ENCODE measurements at regions not wholly inside any gene's neighbourhood (a gene's known extent, or its start where the extent isn't known, plus 50 kb on each side); places are given as distances from the start of the nearest gene placed in this dataset.
"Not testable (repeated sequence)": the region's sequence is repeated elsewhere in the genome, so short reads cannot be mapped to it uniquely, and the experiment has no call there.

DNA sequence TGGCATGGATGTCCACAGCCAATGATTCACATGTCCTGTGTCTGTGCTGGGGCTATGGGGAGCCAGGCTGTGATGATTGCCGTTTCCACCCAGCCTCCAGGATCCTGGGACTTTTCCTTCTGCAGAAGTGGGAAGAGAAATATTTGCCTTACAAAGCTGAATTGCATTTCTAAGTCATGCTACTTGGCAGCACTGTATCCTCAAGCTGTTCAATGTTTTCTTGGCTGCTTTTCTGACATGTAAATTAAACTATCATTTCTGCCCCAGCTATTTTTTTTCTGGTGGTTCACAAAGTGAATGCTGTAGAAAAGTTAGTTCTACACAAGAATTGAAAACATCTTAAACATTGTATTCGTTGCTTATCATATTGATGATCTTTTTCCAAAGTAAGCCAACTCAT is 51.9 kb upstream of the TCERG1L start:
- TF ChIP-seq, protein P1, sequence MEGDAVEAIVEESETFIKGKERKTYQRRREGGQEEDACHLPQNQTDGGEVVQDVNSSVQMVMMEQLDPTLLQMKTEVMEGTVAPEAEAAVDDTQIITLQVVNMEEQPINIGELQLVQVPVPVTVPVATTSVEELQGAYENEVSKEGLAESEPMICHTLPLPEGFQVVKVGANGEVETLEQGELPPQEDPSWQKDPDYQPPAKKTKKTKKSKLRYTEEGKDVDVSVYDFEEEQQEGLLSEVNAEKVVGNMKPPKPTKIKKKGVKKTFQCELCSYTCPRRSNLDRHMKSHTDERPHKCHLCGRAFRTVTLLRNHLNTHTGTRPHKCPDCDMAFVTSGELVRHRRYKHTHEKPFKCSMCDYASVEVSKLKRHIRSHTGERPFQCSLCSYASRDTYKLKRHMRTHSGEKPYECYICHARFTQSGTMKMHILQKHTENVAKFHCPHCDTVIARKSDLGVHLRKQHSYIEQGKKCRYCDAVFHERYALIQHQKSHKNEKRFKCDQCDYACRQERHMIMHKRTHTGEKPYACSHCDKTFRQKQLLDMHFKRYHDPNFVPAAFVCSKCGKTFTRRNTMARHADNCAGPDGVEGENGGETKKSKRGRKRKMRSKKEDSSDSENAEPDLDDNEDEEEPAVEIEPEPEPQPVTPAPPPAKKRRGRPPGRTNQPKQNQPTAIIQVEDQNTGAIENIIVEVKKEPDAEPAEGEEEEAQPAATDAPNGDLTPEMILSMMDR (conservative IDR thresholded peaks at IDR 0.05; ENCODE audit: low read depth): no peak
- H3K27ac ChIP-seq: no peak overlapping the region
- no peak for DNase-seq (ENCODE audit: low spot score)
- ChIA-PET POLR2A (ENCODE audit: low non-redundant PET) (no interaction called here), CTCF (no interaction called here)

DNA sequence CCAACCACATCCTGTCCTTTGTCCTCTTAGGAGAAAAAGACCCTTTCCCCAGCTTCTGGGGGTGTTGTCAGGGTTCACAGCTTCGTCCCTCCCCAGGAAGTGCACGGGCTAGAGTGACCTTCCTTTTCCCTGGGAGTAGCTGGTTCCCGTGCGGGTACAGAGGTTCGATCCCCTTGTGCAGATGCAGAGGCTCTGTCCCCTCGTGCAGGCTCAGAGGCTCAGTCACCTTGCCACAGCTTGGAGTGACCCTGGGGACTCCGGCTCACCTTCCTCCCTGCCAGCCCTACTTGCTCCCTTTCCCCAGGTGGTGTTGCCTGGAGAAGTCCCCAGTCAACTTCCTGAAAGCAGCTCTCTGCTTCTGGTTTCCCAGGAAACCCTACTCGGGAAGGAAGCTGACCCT is 60.0 kb upstream of the TCERG1L start:
- H3K27ac ChIP-seq: no peak overlapping the region
- TF ChIP-seq, protein P1 (conservative IDR thresholded peaks at IDR 0.05; ENCODE audit: low read depth): no peak
- CTCF ChIA-PET: no interaction called here
- POLR2A ChIA-PET (ENCODE audit: low non-redundant PET): no interaction called here
- no peak for DNase-seq (ENCODE audit: low spot score)

DNA sequence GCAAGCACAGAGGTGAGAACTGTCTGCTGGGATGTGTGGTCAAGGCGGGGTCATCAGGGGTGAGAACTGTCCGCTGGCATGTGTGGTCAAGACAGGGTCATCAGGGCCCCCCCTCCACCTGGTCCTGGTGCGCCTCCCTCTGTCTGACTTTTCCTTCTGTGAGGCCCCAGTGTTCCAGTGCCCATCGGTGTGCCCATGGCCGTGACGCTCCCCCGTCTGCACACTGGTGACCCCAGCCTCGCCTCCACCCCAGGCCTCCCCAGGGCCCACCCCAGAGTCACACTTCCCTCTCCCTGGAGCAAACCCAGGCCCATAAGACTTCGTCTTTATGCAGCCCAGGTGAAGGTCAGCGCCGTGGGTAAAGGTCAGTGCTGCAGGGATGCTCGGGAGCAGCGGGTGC is 70.1 kb upstream of the TCERG1L start:
- no peak for DNase-seq (ENCODE audit: low spot score)
- POLR2A ChIA-PET (ENCODE audit: low non-redundant PET): no interaction called here
- TF ChIP-seq, protein P1 (conservative IDR thresholded peaks at IDR 0.05; ENCODE audit: low read depth): no peak
- CTCF ChIA-PET: interaction anchor here (0.6 kb wide), 1 partner anchor 309 kb away, joined by 4 read pairs; no protein-coding TSS in a partner anchor
- H3K27ac ChIP-seq: no peak overlapping the region

DNA sequence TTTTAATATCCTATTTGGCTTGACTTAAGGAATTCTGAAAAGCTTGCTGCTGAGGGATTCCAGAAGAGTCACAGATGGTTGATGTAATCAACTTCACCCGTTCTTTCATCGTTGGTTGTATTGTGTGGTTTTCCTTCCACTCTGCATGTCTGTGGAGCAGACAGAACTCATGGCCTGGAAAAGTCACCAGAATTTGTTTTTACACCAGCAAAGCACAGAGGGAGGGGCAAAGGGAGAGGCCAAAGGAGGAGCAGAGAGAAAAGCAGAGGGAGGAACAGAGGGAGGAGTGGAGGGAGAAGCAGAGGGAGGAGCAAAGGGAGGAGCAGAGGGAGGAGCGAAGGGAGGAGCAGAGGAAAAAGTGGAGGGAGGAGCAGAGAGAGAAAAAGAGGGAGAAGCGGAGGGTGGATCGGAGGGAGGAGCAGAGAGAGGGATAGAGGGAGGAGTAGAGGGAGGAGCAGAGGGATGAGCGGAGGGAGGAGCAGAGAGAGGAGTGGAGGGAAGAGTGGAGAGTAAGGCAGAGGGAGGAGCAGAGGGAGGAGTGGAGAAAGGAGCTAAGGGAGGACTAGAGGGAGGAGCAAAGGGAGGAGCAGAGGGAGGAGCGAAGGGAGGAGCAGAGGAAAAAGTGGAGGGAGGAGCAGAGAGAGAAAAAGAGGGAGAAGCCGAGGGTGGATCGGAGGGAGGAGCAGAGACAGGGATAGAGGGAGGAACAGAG is 73.8 kb upstream of the TCERG1L start:
- DNase-seq (ENCODE audit: low spot score); CTCF ChIA-PET; H3K27ac ChIP-seq; POLR2A ChIA-PET (ENCODE audit: low non-redundant PET): not testable (repeated sequence)

DNA sequence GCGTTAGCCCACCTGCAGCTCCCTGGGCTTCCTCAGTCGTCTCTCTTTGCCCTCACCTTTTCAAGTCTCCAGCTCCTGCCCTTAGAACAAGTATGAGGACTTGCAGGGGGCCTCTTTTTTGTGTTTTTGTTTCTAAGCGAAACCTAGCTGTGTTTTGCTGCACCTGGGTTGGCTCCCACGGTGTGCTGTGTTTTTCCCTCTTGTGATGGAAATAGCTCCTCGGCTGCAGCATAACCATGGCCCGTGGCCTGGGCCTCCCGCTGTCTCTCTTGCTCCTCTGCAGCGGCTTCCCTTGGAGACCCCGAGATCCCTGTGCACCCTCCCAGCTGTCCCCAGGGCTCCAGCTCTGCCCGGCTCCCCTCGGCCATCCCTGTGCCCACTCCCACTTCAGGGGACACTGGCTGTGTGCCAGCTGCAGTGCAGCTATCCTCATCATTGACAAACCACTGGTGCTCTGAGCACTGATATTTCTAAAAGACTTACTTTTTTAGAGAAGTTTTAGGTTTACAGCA is 75.6 kb upstream of the TCERG1L start:
- no peak for DNase-seq (ENCODE audit: low spot score)
- CTCF ChIA-PET: no interaction called here
- no peak overlapping the region for H3K27ac ChIP-seq
- TF ChIP-seq, protein P1 (conservative IDR thresholded peaks at IDR 0.05; ENCODE audit: low read depth): no peak
- POLR2A ChIA-PET (ENCODE audit: low non-redundant PET): no interaction called here

DNA sequence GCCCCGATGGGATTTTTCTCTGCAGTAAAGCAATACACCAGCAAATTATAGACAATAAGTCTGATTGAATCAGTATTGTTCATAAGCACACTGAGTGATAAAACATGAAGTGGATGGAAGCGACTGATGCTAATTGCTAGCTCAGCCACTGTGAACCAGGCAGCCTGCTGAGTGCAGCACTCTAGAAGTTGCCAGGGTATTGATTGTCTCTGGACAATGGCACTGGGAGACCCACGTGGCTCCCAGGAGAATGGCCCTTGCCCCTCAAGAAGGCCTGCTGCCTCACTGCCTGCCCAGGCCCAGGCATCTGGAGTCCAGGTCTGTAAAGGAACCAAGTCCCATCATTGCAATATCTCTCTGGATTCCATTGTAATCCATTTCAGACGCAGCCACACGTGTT is 80.4 kb upstream of the TCERG1L start:
- no peak overlapping the region for H3K27ac ChIP-seq
- ChIA-PET CTCF (no interaction called here), POLR2A (ENCODE audit: low non-redundant PET) (no interaction called here)
- TF ChIP-seq, protein P1 (conservative IDR thresholded peaks at IDR 0.05; ENCODE audit: low read depth): no peak
- DNase-seq (ENCODE audit: low spot score): no peak
